NCI-H446 treated with DMSO at 0.1 percent for 48 hours (cell line): ENCODE measurements at regions not wholly inside any gene's neighbourhood (a gene's known extent, or its start where the extent isn't known, plus 50 kb on each side); places are given as distances from the start of the nearest gene placed in this dataset.

Experiments used
- DNase-seq: peaks from one replicate; lab custom pipeline; 2025; lab: John Stamatoyannopoulos, UW

- DNase-seq = no peak
These were observed 133.0 kb downstream of the ZDHHC21 start for GRCh38 chr9:14560194-14560593.

DNA sequence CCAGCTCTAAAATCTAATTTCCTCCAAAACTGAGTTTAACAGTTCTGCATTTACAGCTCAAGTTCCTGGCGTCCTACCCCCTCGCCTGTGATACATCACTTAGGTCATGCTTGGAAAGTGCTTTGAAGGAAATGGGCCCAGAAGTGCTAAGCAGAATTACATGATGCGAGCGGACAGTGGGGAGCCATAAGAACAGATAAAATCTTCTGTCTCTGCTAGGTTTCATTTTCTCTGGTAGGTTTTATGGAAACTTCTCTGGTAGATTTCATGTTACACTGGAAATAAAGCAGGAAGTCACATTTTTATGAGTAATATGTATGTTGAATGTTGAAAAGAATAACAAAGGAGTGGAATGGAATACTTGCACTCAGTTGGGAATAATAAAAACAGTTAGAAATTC, 138.3 kb downstream of the ZDHHC21 start:
- DNase-seq = no peak

GRCh38 chr9:14547245-14548060, 145.8 kb downstream of the ZDHHC21 start:
- DNase-seq = peak; percentile 80

GRCh38 chr9:14546693-14547092, 146.5 kb downstream of the ZDHHC21 start:
- no peak for DNase-seq

DNA sequence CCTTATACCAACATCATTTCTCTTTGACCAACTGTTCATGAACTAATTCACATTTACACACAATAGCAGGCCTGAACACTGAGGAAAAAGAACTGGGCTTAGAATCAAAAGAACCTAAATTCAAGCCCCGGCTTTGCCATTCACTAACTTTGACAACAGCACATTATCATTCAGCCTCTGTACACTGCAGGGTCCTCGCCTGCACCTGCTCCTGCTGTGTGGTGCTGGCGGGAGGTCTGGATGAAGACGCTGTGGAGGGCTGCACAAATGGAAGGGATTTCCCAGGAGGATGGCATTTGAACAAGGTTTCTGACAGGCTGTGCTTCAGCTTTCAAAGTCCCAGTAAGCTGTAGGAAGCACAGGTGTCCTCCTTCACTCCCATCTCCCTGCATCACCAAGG, 151.2 kb downstream of the ZDHHC21 start:
- DNase-seq = peak; percentile 68

- peak; percentile 75 for DNase-seq
These were observed 154.7 kb downstream of the ZDHHC21 start for GRCh38 chr9:14538526-14538925.

DNA sequence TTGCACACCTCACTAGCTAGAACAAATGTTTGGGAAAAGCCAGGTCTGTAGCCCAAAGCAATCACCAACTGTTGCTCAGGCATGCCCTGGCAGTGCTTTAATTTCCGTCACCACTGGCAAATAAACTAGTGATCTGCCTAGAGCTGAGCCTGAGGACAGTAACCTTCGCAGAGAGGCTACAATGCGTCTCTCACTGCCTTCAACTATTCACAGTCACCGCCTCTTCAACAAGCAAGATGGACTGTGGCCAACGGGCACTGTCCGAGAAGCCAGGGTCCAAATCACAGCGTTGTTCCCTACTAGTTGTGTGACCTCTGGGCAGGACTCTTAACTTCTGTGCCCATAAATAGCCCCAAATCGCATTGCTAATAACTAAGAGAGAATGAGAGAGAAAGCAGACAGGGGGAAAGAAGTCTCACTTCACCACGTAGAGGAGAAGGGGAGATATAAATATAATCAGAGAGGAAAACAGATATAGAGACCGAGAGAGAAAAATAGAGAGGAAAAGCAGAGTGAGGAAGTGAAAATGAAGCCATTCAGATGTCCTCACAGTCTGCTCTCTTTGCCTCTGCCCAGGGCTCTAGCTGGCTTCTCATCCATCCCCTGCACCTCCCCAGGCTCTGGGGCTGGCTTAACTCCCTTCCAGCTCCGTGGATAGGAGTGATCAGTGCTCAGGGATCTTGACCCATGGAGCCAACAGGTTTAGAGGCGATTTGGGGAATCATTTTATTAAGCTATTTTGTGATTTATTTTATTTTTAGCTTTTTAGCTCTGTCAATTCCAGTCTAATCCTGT, 157.9 kb downstream of the ZDHHC21 start:
- no peak for DNase-seq

DNA sequence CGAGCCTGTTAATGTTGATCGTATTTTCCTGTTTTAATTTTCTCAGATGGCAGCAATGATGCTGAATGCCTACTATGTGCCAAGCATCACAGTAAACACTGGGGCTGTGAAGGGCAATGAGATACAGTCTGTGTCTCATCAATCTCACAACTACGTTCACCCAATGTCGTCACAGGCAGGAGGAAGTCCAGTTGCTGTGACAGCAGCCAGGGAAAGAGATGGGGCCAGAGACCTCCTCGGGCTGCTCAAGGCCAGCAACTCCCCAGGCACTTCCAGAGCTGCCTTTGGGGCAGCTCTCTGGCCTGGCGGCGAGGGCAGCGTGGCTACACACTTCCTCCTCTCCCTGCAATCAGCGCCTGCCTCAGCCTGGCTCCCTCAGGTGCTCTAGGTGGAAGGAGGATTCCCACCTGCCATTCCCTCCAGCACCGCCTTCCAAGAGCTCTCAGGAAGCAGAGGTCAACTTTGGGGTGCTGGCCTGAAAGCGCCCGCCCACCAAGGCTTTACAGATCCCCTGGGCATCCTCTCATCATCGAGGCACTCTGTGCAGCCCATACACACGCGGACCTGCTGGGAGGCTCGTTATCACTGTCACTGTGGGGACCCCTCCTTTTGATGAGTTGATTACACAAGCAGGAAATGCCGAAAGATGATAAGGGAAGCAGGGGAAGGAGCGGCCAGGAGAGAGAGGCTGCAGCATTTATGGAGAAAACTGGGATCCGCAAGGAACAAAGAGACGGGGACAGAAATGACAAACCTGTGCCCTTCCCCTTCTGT, 159.2 kb downstream of the ZDHHC21 start:
- DNase-seq = no peak

DNA sequence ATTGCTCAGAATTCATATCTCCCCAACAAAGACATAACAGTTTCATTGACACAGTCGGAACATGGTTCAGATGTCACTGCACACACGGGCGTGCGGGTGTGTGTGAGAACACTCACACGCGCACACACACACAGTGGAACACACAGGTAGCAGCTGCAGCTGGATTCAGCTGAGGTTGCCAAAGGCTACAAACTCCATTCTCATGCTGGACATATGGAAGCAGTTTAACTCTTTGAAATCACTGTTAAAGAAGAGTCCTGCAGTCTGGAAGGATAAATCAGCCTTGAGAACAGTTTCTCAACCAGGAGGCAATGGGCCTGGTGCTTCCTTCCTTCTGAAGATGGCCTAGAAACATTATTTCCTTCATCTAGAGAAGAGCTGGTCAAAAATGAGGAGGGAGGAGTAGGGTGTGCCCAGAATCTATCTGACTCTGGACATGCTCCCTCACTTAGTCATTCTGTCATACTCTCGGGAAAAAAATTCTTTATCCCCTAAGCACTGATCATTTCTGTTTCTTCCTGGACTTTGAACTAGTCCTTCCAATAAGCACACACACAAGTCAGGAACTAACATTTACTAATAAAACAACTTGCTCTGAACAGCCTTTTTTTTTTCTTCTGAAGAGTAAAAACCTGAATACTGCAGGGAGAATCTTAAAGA, 160.6 kb downstream of the ZDHHC21 start:
- DNase-seq = peak; percentile 99

DNA sequence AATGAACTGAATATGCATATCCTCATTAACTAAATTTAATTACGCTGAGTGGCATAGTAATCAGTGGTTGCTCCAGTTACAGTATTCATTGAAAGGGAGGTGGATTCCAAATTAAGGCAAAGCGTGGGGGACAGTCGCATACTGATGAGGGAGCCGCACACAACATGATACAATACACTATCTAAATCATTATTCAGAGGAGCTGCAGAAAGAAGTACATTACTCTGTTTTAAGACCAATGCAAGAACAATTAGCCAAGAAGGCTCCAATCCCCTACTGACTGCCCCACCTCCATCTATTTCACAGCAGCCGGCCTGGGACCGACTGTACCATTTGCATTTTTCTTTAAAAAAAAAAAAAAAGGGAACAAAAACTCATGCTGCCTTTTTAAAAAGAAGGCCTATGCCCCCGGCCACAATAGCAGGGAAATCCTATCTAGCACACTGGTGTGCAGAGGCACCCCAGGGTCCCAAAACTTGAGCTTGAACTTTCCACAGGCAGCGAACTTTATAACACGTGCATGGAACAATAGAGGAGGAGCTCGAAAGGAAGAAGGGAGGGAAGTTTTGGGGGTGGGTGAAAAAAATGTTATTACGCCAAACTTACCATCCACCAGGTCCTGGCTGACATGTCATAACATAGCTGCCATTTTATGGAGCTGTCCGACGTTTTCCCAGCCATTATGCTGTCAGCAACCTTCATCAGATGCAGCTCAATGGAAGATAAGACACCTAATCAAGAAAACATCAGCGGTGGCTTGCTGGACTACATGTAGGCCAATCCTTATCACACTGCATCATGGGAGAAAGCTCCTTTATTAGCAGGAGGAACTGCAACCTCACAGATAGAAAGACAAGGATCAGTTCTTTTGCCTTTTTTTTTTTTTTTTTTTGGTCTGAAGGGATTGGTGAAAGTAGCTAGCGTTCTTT, 161.6 kb downstream of the ZDHHC21 start:
- DNase-seq = peak; percentile 100

DNA sequence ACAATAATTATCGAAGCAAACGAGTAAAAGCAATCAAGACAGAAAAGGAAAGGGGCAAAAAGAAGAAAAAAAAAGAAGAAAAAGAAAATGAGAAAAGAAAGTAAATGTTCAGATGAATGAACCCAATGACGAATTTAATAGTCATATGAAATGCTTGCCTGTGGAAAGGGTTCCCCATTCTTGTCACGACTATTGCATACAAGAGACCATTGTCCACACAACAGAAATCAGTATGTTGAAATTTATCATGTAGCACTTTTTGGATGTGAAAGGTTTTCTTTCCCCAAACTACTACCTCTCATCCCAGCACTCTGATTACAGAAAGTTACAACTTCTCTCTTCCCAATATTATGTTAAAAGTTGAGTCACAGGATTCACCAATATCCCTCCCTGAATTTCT, 162.4 kb downstream of the ZDHHC21 start:
- DNase-seq = peak; percentile 99

DNA sequence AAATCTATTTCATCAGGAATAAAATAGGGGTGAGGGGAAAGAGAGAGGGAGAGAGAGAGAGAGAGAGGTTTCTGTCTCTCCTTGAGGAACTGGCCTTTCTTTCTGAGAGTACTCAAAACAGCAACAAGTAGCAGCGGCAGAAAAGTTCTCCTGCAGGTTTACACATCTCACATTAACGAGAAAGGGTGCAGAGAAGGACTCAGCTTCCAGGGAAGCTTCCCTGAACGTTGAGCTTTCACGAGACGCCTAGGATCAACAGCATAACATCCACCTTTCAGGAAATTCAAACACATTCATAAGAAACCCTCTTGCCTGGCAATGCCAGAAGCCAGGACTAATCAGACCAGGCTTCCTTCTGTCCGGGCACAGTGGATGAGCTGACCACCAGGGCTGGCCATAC, 162.9 kb downstream of the ZDHHC21 start:
- peak; percentile 100 for DNase-seq

DNA sequence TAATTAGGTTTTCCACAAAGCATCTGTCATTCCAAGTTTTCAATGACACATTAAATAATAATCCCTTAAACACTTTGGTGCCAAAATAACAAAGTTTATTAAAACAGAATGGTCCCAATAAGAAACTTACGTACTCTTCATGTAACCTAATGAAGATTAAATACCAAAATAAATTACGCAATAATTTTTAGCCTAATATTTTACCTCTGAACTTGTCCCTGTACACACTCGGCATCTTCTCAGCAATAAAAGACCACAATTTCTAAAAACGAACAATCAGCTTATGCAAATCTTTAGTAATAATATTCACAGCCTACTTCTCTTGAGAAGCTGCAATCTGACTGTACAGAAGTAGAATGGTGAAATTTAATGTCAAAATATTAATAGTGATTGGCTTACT, 163.6 kb downstream of the ZDHHC21 start:
- DNase-seq = peak; percentile 100

DNA sequence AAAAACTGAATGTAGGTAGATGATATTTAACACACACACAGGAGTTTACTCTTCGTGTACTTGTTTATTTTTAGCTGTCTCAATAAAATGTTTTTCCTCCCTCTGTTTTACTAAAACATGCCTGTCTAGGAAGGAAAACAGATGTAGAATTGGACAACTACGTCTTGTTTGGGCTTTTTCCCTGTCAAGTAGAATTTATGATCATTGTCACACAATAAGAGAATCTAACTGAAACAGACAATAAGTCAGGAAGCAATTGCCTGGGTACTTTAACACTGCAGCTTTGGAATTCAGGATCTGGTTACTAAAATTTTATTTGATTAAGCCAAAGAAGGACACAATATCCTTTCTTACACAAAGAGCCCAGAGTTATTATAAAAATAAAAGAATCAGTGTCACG, 164.2 kb downstream of the ZDHHC21 start:
- DNase-seq = peak; percentile 100

GRCh38 chr9:14526504-14526903, 166.7 kb downstream of the ZDHHC21 start:
- DNase-seq = peak; percentile 100

DNA sequence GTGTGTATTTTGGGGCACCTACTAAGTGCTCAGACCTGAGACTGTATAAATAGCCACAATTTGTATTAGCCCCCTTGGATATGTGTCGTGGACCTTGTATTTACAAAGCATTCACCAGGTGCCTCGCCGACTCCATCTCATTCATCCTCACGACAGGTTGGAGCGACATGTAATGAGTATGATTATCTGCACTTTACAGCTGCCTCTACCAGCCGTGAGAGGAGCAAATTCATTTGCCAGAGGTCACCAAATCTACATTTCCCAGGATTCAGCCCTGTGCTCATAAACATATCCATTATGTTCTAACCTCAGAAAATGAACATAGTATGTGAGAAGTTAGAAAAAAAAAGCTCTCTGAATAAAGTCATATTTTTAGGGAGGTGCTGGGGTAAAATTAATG, 167.4 kb downstream of the ZDHHC21 start:
- DNase-seq = peak; percentile 100

- peak; percentile 100 for DNase-seq
These were observed 168.2 kb downstream of the ZDHHC21 start for GRCh38 chr9:14524873-14525515.

GRCh38 chr9:14523545-14523944, 169.7 kb downstream of the ZDHHC21 start:
- DNase-seq = peak; percentile 99

DNA sequence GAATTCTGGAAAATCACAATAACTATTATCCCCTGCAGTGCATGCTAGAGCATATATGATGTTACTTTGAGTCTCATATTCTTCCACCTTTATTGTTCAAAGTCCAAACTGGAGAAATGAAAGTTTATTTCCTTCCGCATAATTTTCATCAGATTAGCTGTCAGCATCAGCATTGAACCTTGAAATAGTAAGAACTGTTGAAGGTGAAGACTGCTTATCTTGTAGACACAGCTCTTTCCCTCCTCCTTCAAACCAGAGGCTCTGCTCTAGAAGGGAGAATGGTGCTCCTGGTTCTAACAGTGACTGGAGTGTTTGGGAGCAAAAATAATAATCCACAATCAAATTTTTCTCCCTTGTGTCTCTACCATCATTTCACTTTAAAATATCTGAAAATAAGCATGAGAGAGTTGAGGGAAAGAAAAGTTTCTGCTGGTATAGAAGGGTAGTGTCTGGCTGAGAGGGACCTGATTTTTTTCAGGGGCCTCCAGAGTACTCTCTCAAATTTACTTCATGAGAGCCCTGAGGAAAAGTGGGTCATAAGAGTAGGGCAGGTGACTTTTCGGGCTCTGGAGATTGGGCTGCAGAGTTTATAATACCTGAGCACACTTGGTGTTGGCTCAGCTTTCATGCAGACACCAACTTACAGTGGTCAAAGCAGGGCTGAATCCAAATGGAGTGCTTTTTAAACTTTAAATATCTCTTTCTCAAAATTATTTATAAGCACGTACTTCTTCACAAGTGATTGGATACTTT, 170.4 kb downstream of the ZDHHC21 start:
- peak; percentile 95 for DNase-seq

- peak; percentile 86 for DNase-seq
These were observed 172.9 kb downstream of the ZDHHC21 start for GRCh38 chr9:14520341-14520740.
